ENCODE measurements at regions not wholly inside any gene's neighbourhood (a gene's known extent, or its start where the extent isn't known, plus 50 kb on each side); places are given as distances from the start of the nearest gene placed in this dataset. TPM values are rescaled to one million over a fixed set of nuclear protein-coding genes. Genes with fewer than 3 reads are reported as not detected.

DNA sequence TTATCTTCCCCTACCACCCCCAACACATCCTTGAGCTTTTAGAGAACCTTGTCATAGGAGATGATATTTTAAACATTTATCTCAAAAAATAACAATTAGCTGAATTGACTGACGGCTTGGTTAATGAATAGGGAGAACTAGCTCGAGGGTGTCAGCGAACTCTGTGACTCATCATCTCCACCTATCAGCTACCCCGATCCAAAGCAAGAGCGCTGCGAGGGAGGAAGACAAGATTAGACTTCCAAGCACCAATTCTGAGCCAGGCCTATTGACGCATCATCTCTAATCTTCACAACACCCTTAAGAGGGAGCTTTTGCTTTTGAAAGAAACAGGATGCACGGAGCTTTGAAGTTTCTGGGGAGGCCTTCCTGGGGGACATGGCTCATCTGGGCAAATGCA, 51.0 kb upstream of the GALNT18 start:
- H3K4me3 ChIP-seq (ENCODE audit: low read length in 2 of 2): no peak overlapping the region
- no peak overlapping the region for H2AFZ ChIP-seq (ENCODE audit: low read length)
- no CpG with 5 or more reads among the region's 8 CpGs for WGBS, 2 donors (ENCODE audit: extremely low coverage in 2 of 2, insufficient read length in 2 of 2, insufficient replicate concordance in 1 of 2)
- H2BK5ac ChIP-seq (ENCODE audit: low read length): no peak overlapping the region
- no peak overlapping the region for H3K4ac ChIP-seq (ENCODE audit: low read length)
- no peak overlapping the region for H3K4me2 ChIP-seq (ENCODE audit: insufficient read depth, low read length, poor library complexity, severe bottlenecking)
- H2BK15ac ChIP-seq (ENCODE audit: low read length): no peak overlapping the region
- no peak overlapping the region for H2BK12ac ChIP-seq (ENCODE audit: low read length)
- no peak overlapping the region for H3K18ac ChIP-seq (ENCODE audit: low read length)
- no peak overlapping the region for H3K9ac ChIP-seq (ENCODE audit: low read depth, low read length, poor library complexity)
- no peaks in the 10 kb centered on the region for H3K36me3 ChIP-seq (replicated peaks in 1 of 2; ENCODE audit: control insufficient read depth in 2 of 2, insufficient read depth in 2 of 2, low read length in 2 of 2)
- H3K27me3 ChIP-seq (ENCODE audit: control insufficient read depth in 3 of 3, insufficient read depth in 3 of 3, low read depth in 1 of 3, low read length in 3 of 3): no peaks in the 10 kb centered on the region
- no peaks in the 10 kb centered on the region for H3K9me3 ChIP-seq (replicated peaks in 1 of 2; ENCODE audit: control insufficient read depth in 2 of 2, insufficient read depth in 1 of 2, low read depth in 1 of 2, low read length in 2 of 2)
- H2AK5ac ChIP-seq (ENCODE audit: low read depth, low read length): no peak overlapping the region
- no peak overlapping the region for H4K8ac ChIP-seq (ENCODE audit: low read depth, low read length)
- no peak overlapping the region for H3K27ac ChIP-seq (replicated peaks; ENCODE audit: low read length)
- H3K23ac ChIP-seq (ENCODE audit: low read depth, low read length, poor library complexity): no peak overlapping the region
- H3K14ac ChIP-seq (ENCODE audit: low read length): no peak overlapping the region
- no peak overlapping the region for H2BK120ac ChIP-seq (ENCODE audit: low read depth, low read length)
- no peaks in the 10 kb centered on the region for H3K79me1 ChIP-seq (ENCODE audit: low read depth, low read length)
- H4K91ac ChIP-seq (ENCODE audit: low read depth, low read length, poor library complexity): no peak overlapping the region
- DNase-seq (ENCODE audit: low spot score): no peak
- H3K4me1 ChIP-seq (ENCODE audit: control insufficient read depth in 2 of 2, insufficient read depth in 1 of 2, low read depth in 1 of 2, low read length in 2 of 2): no peaks in the 10 kb centered on the region

DNA sequence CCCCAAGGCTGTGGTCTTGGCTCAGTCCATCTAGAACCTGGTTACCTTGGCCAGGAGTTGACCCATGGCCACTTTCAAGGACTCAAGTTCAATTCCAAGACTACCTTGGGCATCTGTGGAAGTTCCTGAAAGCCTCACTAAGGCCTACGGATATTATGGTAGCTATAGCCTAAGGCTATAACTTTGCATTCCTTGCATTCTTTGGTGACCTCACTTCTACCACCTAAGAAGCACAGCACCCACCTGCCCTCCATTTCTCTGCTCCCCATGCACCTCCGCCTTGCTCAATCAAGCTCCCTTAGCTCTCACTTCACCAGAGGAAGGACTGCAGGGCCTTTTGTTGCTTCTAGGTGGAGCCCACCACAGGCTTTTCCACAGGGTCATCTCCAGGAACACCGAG, 50.3 kb upstream of the GALNT18 start:
- Histone ChIP-seq H3K36me3 (replicated peaks in 1 of 2; ENCODE audit: control insufficient read depth in 2 of 2, insufficient read depth in 2 of 2, low read length in 2 of 2) (no peaks in the 10 kb centered on the region), H2BK15ac (ENCODE audit: low read length) (no peak overlapping the region), H2BK12ac (ENCODE audit: low read length) (no peak overlapping the region), H3K4me2 (ENCODE audit: insufficient read depth, low read length, poor library complexity, severe bottlenecking) (no peak overlapping the region), H3K27me3 (ENCODE audit: control insufficient read depth in 3 of 3, insufficient read depth in 3 of 3, low read depth in 1 of 3, low read length in 3 of 3) (no peaks in the 10 kb centered on the region), H3K9ac (ENCODE audit: low read depth, low read length, poor library complexity) (no peak overlapping the region), H3K14ac (ENCODE audit: low read length) (no peak overlapping the region), H3K23ac (ENCODE audit: low read depth, low read length, poor library complexity) (no peak overlapping the region), H3K18ac (ENCODE audit: low read length) (no peak overlapping the region), H3K4ac (ENCODE audit: low read length) (no peak overlapping the region), H4K91ac (ENCODE audit: low read depth, low read length, poor library complexity) (no peak overlapping the region), H3K4me1 (ENCODE audit: control insufficient read depth in 2 of 2, insufficient read depth in 1 of 2, low read depth in 1 of 2, low read length in 2 of 2) (no peaks in the 10 kb centered on the region), H3K4me3 (ENCODE audit: low read length in 2 of 2) (no peak overlapping the region), H3K27ac (replicated peaks; ENCODE audit: low read length) (no peak overlapping the region), H4K8ac (ENCODE audit: low read depth, low read length) (no peak overlapping the region), H2AFZ (ENCODE audit: low read length) (no peak overlapping the region), H2BK120ac (ENCODE audit: low read depth, low read length) (no peak overlapping the region), H3K9me3 (replicated peaks in 1 of 2; ENCODE audit: control insufficient read depth in 2 of 2, insufficient read depth in 1 of 2, low read depth in 1 of 2, low read length in 2 of 2) (peaks cover 0 to 2% of the 10 kb centered on the region in 2 donors), H2BK5ac (ENCODE audit: low read length) (no peak overlapping the region), H2AK5ac (ENCODE audit: low read depth, low read length) (no peak overlapping the region), H3K79me1 (ENCODE audit: low read depth, low read length) (no peaks in the 10 kb centered on the region)
- DNase-seq (ENCODE audit: low spot score): no peak
- WGBS, 2 donors (ENCODE audit: extremely low coverage in 2 of 2, insufficient read length in 2 of 2, insufficient replicate concordance in 1 of 2): no CpG with 5 or more reads among the region's 3 CpGs

Small RNAs in the stretch of these regions (small RNA-seq; reads per million reads assigned to genes)
- not detected for gene MIR8070 (ENCODE audit: insufficient read depth)
